T-helper 1 cell treated with Interleukin-12 subunit alpha and Interleukin-12 subunit beta and Interleukin-4 antibody, amounts not matched to agents 30 μg/mL and 1 μg/mL, for 36 hours (primary cell): ENCODE measurements at regions not wholly inside any gene's neighbourhood (a gene's known extent, or its start where the extent isn't known, plus 50 kb on each side); places are given as distances from the start of the nearest gene placed in this dataset.

Experiments used
- H3K27ac Mint-ChIP-seq: one replicate; pipeline ENCODE4 v1.8.0; 2021; ENCODE audit warnings: mild to moderate bottlenecking, mixed read lengths
- H3K27me3 Mint-ChIP-seq: one replicate; pipeline ENCODE4 v1.8.0; 2021; ENCODE audit warnings: low read depth, mixed read lengths
- H3K36me3 Mint-ChIP-seq: one replicate; pipeline ENCODE4 v1.8.0; 2021; ENCODE audit warnings: low read depth, mixed read lengths
- H3K4me1 Mint-ChIP-seq: one replicate; pipeline ENCODE4 v1.8.0; 2021; ENCODE audit warnings: low read depth, mixed read lengths
- H3K4me3 Mint-ChIP-seq: one replicate; pipeline ENCODE4 v1.8.0; 2021; ENCODE audit warnings: mild to moderate bottlenecking, moderate library complexity, mixed read lengths
- H3K9me3 Mint-ChIP-seq: one replicate; pipeline ENCODE4 v1.8.0; 2021; ENCODE audit warnings: mixed read lengths

- Mint-ChIP-seq H3K9me3 (no peaks in the 10 kb centered on the region), H3K27ac (no peak overlapping the region), H3K4me3 (no peak overlapping the region), H3K36me3 (no peaks in the 10 kb centered on the region), H3K27me3 (no peaks in the 10 kb centered on the region), H3K4me1 (no peaks in the 10 kb centered on the region)
Measured at GRCh38 chr9:30771163-30771708, 1613.2 kb upstream of the ACO1 start.

GRCh38 chr9:30771760-30772159 lies 1612.7 kb upstream of the ACO1 start:
- Mint-ChIP-seq H3K4me1 (no peaks in the 10 kb centered on the region), H3K9me3 (no peaks in the 10 kb centered on the region), H3K27ac (no peak overlapping the region), H3K27me3 (no peaks in the 10 kb centered on the region), H3K4me3 (no peak overlapping the region), H3K36me3 (no peaks in the 10 kb centered on the region)

- no peaks in the 10 kb centered on the region for H3K27me3 Mint-ChIP-seq
- no peak overlapping the region for H3K27ac Mint-ChIP-seq
- H3K4me3 Mint-ChIP-seq = no peak overlapping the region
- no peaks in the 10 kb centered on the region for H3K9me3 Mint-ChIP-seq
- H3K36me3 Mint-ChIP-seq = no peaks in the 10 kb centered on the region
- no peaks in the 10 kb centered on the region for H3K4me1 Mint-ChIP-seq
Measured at GRCh38 chr9:30773427-30773826, 1611.0 kb upstream of the ACO1 start.

- Mint-ChIP-seq H3K27ac (no peak overlapping the region), H3K27me3 (no peaks in the 10 kb centered on the region), H3K4me1 (no peaks in the 10 kb centered on the region), H3K4me3 (no peak overlapping the region), H3K9me3 (no peaks in the 10 kb centered on the region), H3K36me3 (no peaks in the 10 kb centered on the region)
Measured at GRCh38 chr9:30774326-30774725, 1610.1 kb upstream of the ACO1 start.

- Mint-ChIP-seq H3K9me3 (no peaks in the 10 kb centered on the region), H3K36me3 (no peaks in the 10 kb centered on the region), H3K4me1 (no peaks in the 10 kb centered on the region), H3K4me3 (no peak overlapping the region), H3K27ac (no peak overlapping the region), H3K27me3 (no peaks in the 10 kb centered on the region)
Measured at GRCh38 chr9:30775236-30775635, 1609.2 kb upstream of the ACO1 start.

- no peaks in the 10 kb centered on the region for H3K4me1 Mint-ChIP-seq
Measured at GRCh38 chr9:30796764-30797163, 1587.7 kb upstream of the ACO1 start.

GRCh38 chr9:30799527-30800101 lies 1584.8 kb upstream of the ACO1 start:
- Mint-ChIP-seq H3K36me3 (no peaks in the 10 kb centered on the region), H3K4me3 (no peak overlapping the region), H3K4me1 (no peaks in the 10 kb centered on the region)

More at GRCh38 chr9:30796764-30797163, 1587.7 kb upstream of the ACO1 start:
- H3K4me3 Mint-ChIP-seq = no peak overlapping the region
- no peaks in the 10 kb centered on the region for H3K9me3 Mint-ChIP-seq
- H3K36me3 Mint-ChIP-seq = no peaks in the 10 kb centered on the region
- H3K27ac Mint-ChIP-seq = no peak overlapping the region
- H3K27me3 Mint-ChIP-seq = no peaks in the 10 kb centered on the region

GRCh38 chr9:30800421-30800820 lies 1584.0 kb upstream of the ACO1 start:
- no peaks in the 10 kb centered on the region for H3K36me3 Mint-ChIP-seq
- H3K4me1 Mint-ChIP-seq = no peaks in the 10 kb centered on the region
- H3K27ac Mint-ChIP-seq = no peak overlapping the region

More at GRCh38 chr9:30799527-30800101, 1584.8 kb upstream of the ACO1 start:
- Mint-ChIP-seq H3K9me3 (no peaks in the 10 kb centered on the region), H3K27ac (no peak overlapping the region), H3K27me3 (no peaks in the 10 kb centered on the region)

GRCh38 chr9:30812821-30813220 lies 1571.6 kb upstream of the ACO1 start:
- no peaks in the 10 kb centered on the region for H3K4me1 Mint-ChIP-seq
- H3K27ac Mint-ChIP-seq = no peak overlapping the region
- no peaks in the 10 kb centered on the region for H3K27me3 Mint-ChIP-seq
- no peaks in the 10 kb centered on the region for H3K9me3 Mint-ChIP-seq
- H3K4me3 Mint-ChIP-seq = no peak overlapping the region
- H3K36me3 Mint-ChIP-seq = no peaks in the 10 kb centered on the region

More at GRCh38 chr9:30800421-30800820, 1584.0 kb upstream of the ACO1 start:
- no peaks in the 10 kb centered on the region for H3K27me3 Mint-ChIP-seq
- H3K9me3 Mint-ChIP-seq = no peaks in the 10 kb centered on the region
- no peak overlapping the region for H3K4me3 Mint-ChIP-seq

- no peaks in the 10 kb centered on the region for H3K36me3 Mint-ChIP-seq
- no peaks in the 10 kb centered on the region for H3K27me3 Mint-ChIP-seq
Measured at GRCh38 chr9:30815585-30815984, 1568.9 kb upstream of the ACO1 start.

GRCh38 chr9:30845136-30845535 lies 1539.3 kb upstream of the ACO1 start:
- Mint-ChIP-seq H3K4me3 (no peak overlapping the region), H3K9me3 (no peaks in the 10 kb centered on the region), H3K27me3 (no peaks in the 10 kb centered on the region), H3K27ac (no peak overlapping the region), H3K36me3 (no peaks in the 10 kb centered on the region), H3K4me1 (no peaks in the 10 kb centered on the region)

More at GRCh38 chr9:30815585-30815984, 1568.9 kb upstream of the ACO1 start:
- no peaks in the 10 kb centered on the region for H3K9me3 Mint-ChIP-seq
- no peaks in the 10 kb centered on the region for H3K4me1 Mint-ChIP-seq
- H3K4me3 Mint-ChIP-seq = no peak overlapping the region
- H3K27ac Mint-ChIP-seq = no peak overlapping the region

- H3K36me3 Mint-ChIP-seq = no peaks in the 10 kb centered on the region
- no peak overlapping the region for H3K4me3 Mint-ChIP-seq
- H3K4me1 Mint-ChIP-seq = no peaks in the 10 kb centered on the region
- no peaks in the 10 kb centered on the region for H3K9me3 Mint-ChIP-seq
- no peaks in the 10 kb centered on the region for H3K27me3 Mint-ChIP-seq
- no peak overlapping the region for H3K27ac Mint-ChIP-seq
Measured at GRCh38 chr9:30846651-30847050, 1537.8 kb upstream of the ACO1 start.

GRCh38 chr9:30851600-30851999 lies 1532.8 kb upstream of the ACO1 start:
- no peaks in the 10 kb centered on the region for H3K4me1 Mint-ChIP-seq
- no peaks in the 10 kb centered on the region for H3K9me3 Mint-ChIP-seq
- H3K36me3 Mint-ChIP-seq = no peaks in the 10 kb centered on the region
- no peak overlapping the region for H3K27ac Mint-ChIP-seq
- H3K27me3 Mint-ChIP-seq = no peaks in the 10 kb centered on the region
- H3K4me3 Mint-ChIP-seq = no peak overlapping the region

- Mint-ChIP-seq H3K4me1 (no peaks in the 10 kb centered on the region), H3K4me3 (no peak overlapping the region), H3K36me3 (no peaks in the 10 kb centered on the region), H3K9me3 (no peaks in the 10 kb centered on the region), H3K27ac (no peak overlapping the region), H3K27me3 (no peaks in the 10 kb centered on the region)
Measured at GRCh38 chr9:30900706-30901105, 1483.7 kb upstream of the ACO1 start.

GRCh38 chr9:30913331-30913730 lies 1471.1 kb upstream of the ACO1 start:
- Mint-ChIP-seq H3K9me3 (no peaks in the 10 kb centered on the region), H3K27ac (no peak overlapping the region), H3K4me1 (no peaks in the 10 kb centered on the region), H3K4me3 (no peak overlapping the region), H3K27me3 (no peaks in the 10 kb centered on the region), H3K36me3 (no peaks in the 10 kb centered on the region)

- Mint-ChIP-seq H3K4me3 (no peak overlapping the region), H3K27ac (no peak overlapping the region), H3K4me1 (no peaks in the 10 kb centered on the region), H3K27me3 (no peaks in the 10 kb centered on the region), H3K36me3 (no peaks in the 10 kb centered on the region), H3K9me3 (no peaks in the 10 kb centered on the region)
Measured at GRCh38 chr9:30915451-30915850, 1469.0 kb upstream of the ACO1 start.
